Ectodermal cell (in vitro differentiated cells): ENCODE measurements at regions not wholly inside any gene's neighbourhood (a gene's known extent, or its start where the extent isn't known, plus 50 kb on each side); places are given as distances from the start of the nearest gene placed in this dataset.

Source experiments
- H3K27ac ChIP-seq: 2 replicates; pipeline ENCODE4 v1.7.0; 2013; ENCODE audit warnings: mild to moderate bottlenecking, low read depth, low read length; ENCODE audit not compliant: insufficient read depth, poor library complexity, severe bottlenecking
- H3K27me3 ChIP-seq: 2 replicates; pipeline ENCODE4 v1.7.0; 2013; ENCODE audit warnings: mild to moderate bottlenecking, low read length; ENCODE audit not compliant: insufficient read depth, control insufficient read depth, poor library complexity, severe bottlenecking
- H3K36me3 ChIP-seq: one replicate; pipeline ENCODE4 v1.7.0; 2013; ENCODE audit warnings: low read length; ENCODE audit not compliant: control insufficient read depth, insufficient read depth
- H3K4me1 ChIP-seq: one replicate; pipeline ENCODE4 v1.7.0; 2013; ENCODE audit warnings: low read length; ENCODE audit not compliant: control insufficient read depth, insufficient read depth
- H3K4me3 ChIP-seq: 2 replicates; pipeline ENCODE4 v1.7.0; 2013; ENCODE audit warnings: low read depth, low read length, control low read depth; ENCODE audit not compliant: insufficient read depth
- H3K9me3 ChIP-seq: 2 replicates; pipeline ENCODE4 v1.7.0; 2013; ENCODE audit warnings: mild to moderate bottlenecking, low read length, moderate library complexity; ENCODE audit not compliant: control insufficient read depth
- WGBS, 2 experiments: methylation state at CpG; one replicate each; pipeline ENCODE4 v1.1.7; 2013; ENCODE audit warnings: missing lambda C conversion rate in 2 of 2; 5-methylcytosine and 5-hydroxymethylcytosine counted together

DNA sequence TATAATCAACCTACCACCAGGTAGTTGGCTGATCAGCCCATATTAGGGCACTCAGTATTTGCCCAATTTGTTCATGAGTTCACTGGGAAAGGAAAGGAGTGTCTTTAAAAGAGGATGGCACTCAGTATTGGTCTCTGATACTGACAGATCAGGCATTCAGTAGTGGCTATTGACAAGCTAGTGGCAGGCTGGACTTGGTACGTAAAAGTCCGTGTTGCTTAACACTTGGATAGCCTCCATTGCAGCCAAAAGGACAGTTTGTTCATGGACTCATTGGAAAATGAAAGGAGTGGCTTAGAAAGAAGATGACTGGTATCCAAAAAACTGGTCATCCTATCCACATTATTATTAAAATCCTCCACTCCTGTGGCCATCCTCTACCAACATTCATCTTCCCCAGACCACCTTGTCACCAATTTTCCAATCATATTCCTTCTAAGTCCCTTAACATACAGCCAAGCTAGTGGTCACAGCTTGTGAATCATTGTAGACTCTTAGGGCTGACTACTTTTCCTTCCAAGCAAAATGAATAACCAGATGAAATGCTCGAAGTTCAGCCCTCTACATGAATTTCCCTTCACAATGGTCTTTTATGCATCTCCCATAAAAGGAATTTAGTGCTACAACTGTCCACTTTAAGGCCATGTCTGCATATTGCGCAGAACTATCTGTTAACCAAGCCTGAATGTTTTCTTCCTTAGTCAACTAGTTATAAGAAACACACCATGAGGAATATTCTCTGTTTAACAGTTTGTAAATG is 78.6 kb upstream of the MAGI2 start:
- H3K4me1 ChIP-seq = no peaks in the 10 kb centered on the region
- no peaks in the 10 kb centered on the region for H3K27me3 ChIP-seq
- no peak overlapping the region for H3K27ac ChIP-seq
- H3K9me3 ChIP-seq = no peaks in the 10 kb centered on the region
- 95 to 96% methylated on average over 4 of the region's 4 CpGs for WGBS, 2 experiments
- no peak overlapping the region for H3K4me3 ChIP-seq
- no peaks in the 10 kb centered on the region for H3K36me3 ChIP-seq

DNA sequence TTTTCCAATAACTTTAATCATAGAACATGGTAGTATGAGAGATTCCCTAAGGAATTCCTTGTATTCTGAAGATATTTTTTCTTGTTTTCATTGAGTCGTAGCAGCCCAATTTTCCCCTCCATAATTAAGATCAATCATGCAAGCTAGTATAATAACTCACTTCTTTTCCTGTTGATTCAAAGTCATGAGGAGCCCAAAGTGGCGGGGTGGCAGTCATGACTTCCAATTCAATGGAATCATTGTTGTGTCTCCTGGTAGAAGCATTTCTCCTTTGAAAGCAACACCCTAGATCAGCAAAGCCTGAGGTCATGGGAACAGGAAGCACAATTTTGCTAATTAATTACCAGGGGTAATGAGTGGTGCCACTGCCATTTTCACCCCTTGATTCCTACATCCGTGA is 77.6 kb upstream of the MAGI2 start:
- Histone ChIP-seq H3K27ac (no peak overlapping the region), H3K36me3 (no peaks in the 10 kb centered on the region), H3K4me3 (no peak overlapping the region), H3K4me1 (no peaks in the 10 kb centered on the region), H3K9me3 (no peaks in the 10 kb centered on the region), H3K27me3 (no peaks in the 10 kb centered on the region)
- WGBS, 2 experiments = 97% methylated on average over 3 of the region's 3 CpGs

DNA sequence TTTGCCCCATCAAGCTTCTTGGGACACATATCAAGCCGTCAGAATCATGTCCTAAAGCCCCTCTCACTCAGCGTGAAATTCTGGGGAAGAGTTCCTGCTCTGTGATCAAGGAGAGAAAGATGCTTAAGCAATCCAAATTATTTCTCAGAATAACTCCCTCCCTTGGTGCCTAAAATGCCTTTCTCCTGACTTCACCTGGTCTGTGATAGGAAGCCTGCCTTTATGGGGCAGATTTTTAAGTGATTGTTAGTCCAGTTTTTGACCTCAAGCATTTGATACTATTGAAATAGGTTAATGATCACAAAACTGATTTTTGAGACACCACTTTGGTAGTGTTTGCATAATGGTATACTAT is 76.4 kb upstream of the MAGI2 start:
- Histone ChIP-seq H3K4me3 (no peak overlapping the region), H3K9me3 (no peaks in the 10 kb centered on the region), H3K27ac (no peak overlapping the region), H3K36me3 (no peaks in the 10 kb centered on the region), H3K27me3 (no peaks in the 10 kb centered on the region), H3K4me1 (no peaks in the 10 kb centered on the region)
- 80 to 81% methylated on average over 2 of the region's 2 CpGs for WGBS, 2 experiments

DNA sequence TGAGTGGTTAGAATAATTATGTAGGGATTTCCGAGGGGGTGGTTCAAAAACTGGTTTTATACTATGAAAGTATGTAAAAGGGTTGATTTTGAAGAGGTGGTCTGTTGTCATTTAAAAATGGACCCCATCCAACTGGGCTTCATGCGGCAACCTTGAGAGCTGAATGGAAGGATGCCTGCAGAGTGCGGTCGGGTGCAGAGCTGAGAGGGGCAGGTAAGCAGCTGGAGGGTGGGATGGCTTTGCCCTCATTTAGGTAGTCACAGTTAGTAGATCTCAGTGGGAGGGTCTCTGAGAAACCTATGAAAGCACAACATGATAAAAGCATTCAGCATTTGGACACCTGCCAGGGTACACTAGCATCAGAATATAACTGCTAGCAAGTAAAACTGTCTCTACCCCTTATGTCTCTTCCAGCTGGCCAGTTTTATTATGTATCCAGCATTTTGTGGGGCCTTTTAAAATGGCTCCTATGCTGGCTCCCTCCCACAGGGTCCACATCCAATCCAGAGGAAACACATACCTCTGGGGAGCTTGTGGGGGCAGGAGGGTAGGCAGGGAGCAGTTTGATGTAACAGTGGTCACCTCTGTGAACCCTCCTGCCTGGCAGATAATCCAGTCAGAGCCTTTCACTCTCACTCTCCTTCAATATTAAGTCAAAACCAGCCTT is 75.9 kb upstream of the MAGI2 start:
- H3K4me1 ChIP-seq = no peaks in the 10 kb centered on the region
- no peaks in the 10 kb centered on the region for H3K9me3 ChIP-seq
- no peaks in the 10 kb centered on the region for H3K27me3 ChIP-seq
- 88 to 89% methylated on average over 4 of the region's 4 CpGs for WGBS, 2 experiments
- H3K36me3 ChIP-seq = no peaks in the 10 kb centered on the region
- no peak overlapping the region for H3K4me3 ChIP-seq
- no peak overlapping the region for H3K27ac ChIP-seq

DNA sequence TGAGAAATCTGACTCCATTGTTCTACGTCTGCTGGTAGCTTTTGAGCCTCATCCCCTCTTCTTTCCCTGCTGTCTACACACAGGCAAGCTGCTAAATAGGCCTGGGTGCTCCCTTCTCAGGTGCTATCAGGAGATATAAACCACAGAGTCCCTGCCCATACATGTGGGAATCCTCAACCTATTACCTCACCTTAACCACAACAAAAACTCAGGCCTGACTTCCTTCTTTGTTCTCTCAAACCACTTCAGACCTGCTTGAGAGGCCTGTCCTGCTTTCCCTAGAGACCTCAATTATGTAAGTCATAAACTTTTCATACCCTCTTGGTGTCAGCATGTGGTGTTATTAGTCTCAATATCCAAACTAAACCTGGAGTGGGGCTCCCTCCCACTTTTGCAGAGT is 75.0 kb upstream of the MAGI2 start:
- Histone ChIP-seq H3K4me3 (no peak overlapping the region), H3K27ac (no peak overlapping the region), H3K4me1 (no peaks in the 10 kb centered on the region), H3K36me3 (no peaks in the 10 kb centered on the region), H3K27me3 (no peaks in the 10 kb centered on the region), H3K9me3 (no peaks in the 10 kb centered on the region)
- 40 to 88% methylated on average over 1 of the region's 1 CpG for WGBS, 2 experiments

DNA sequence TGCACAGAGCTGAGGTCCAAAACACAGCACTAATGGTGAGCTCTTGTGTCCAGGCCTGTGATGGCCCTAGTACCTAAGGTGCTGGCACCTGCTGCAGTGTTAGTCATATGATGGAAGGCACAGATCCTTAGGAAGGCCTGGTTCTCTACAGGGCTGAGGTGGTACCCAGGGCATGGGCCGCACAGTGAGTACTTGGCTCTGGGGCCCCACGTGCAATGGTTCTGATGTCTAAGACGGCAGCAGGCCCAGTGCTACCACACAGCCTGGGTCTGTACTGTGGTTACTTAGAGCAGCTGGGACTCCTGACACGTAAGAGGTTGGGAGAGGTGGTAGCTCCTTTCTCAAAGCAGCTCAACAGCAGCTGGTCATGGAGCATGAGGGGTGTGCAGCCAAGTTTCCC is 70.6 kb upstream of the MAGI2 start:
- Histone ChIP-seq H3K4me1 (no peaks in the 10 kb centered on the region), H3K27ac (no peak overlapping the region), H3K36me3 (no peaks in the 10 kb centered on the region), H3K9me3 (no peaks in the 10 kb centered on the region), H3K27me3 (no peaks in the 10 kb centered on the region), H3K4me3 (no peak overlapping the region)
- 95 to 99% methylated on average over 4 of the region's 4 CpGs for WGBS, 2 experiments

DNA sequence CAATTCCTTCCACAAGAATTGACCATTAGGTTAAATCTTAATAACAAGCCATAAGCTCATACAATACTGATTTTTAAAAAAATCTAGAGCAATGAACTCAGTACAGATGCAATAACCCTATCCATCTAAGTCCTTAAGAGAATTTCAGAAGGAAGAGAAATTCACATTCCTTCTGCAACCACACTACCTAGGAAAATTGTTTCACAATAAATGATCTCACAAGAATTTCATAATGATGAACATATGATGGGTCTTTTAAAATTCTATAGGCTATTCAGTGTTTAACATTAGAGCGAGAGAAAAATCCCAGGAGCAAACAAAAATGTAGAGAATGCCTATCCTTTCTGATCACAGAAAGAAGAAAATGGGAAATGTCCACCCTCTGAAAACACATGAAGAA is 70.0 kb upstream of the MAGI2 start:
- H3K4me1 ChIP-seq = no peaks in the 10 kb centered on the region
- 100% methylated on average over 1 of the region's 1 CpG; no CpG with 5 or more reads in 1 of the 2 experiments for WGBS, 2 experiments
- no peaks in the 10 kb centered on the region for H3K36me3 ChIP-seq
- no peak overlapping the region for H3K27ac ChIP-seq
- no peaks in the 10 kb centered on the region for H3K27me3 ChIP-seq
- no peak overlapping the region for H3K4me3 ChIP-seq
- no peaks in the 10 kb centered on the region for H3K9me3 ChIP-seq

DNA sequence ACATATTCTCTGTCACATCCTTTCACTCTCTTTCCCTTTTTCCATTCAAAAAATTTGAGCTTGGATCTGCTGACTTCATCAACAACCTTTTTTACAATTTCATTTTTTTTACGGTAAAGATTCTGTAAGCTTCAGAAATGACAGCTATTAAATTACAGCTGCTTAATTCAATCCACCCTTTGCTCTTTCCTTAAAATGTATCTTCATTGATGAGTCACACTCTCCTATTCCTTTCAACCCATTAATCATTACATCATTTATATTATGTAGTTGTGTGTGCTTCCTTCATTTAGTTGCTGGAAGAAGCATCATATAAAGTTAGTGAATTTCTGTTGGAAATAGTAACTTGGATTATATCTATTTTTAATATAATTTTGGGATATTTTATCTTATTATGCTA is 67.1 kb upstream of the MAGI2 start:
- 88 to 100% methylated on average over 1 of the region's 1 CpG for WGBS, 2 experiments
- no peaks in the 10 kb centered on the region for H3K36me3 ChIP-seq
- no peak overlapping the region for H3K4me3 ChIP-seq
- H3K27ac ChIP-seq = no peak overlapping the region
- no peaks in the 10 kb centered on the region for H3K4me1 ChIP-seq
- H3K9me3 ChIP-seq = no peaks in the 10 kb centered on the region
- no peaks in the 10 kb centered on the region for H3K27me3 ChIP-seq

DNA sequence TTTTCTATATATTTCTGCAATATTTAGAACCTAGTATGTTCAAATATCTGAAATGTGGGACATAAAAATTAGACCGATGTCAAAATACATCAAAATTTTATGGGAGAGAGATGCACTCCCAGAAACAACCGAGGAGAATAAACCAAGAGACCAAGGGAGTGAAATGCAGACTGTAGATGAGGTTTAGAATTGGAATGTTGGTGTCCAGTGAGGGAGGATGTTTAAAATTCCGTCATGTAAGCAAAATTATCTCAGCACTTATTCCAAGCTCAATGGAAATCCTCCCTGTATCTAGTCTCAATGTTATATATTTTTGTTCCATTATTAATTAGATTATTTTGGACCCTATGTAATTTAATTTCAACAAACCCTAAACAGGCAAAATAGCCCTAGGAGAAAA is 61.9 kb upstream of the MAGI2 start:
- Histone ChIP-seq H3K27me3 (no peaks in the 10 kb centered on the region), H3K4me3 (no peak overlapping the region), H3K36me3 (no peaks in the 10 kb centered on the region), H3K9me3 (no peaks in the 10 kb centered on the region), H3K27ac (no peak overlapping the region), H3K4me1 (no peaks in the 10 kb centered on the region)
- WGBS, 2 experiments = 95 to 100% methylated on average over 2 of the region's 3 CpGs

DNA sequence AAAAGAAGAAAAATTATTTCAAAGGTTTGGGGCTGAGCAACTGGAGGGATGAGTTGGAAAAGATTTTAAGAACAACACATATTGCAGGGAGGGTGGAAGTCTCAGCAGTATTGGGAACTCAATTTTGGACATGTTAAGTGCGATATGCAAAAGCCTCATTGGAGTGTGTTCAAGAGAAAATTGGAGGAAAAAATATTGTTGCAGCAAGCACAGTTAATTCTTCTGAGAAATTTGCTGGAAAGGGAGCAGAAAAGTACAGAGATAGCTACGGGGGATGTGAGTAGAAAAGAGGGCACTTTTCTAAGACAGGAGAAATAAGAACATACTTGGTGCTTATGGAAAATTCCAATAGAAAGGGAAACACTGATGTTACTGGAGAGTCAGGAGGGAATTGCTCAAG is 59.8 kb upstream of the MAGI2 start:
- H3K4me3 ChIP-seq = no peak overlapping the region
- no peaks in the 10 kb centered on the region for H3K27me3 ChIP-seq
- no peaks in the 10 kb centered on the region for H3K4me1 ChIP-seq
- 94 to 95% methylated on average over 2 of the region's 2 CpGs for WGBS, 2 experiments
- no peaks in the 10 kb centered on the region for H3K36me3 ChIP-seq
- H3K9me3 ChIP-seq = no peaks in the 10 kb centered on the region
- H3K27ac ChIP-seq = no peak overlapping the region
